Stimulated activated CD4-positive, alpha-beta T cell treated with anti-CD3 and anti-CD28 coated beads, Interleukin-4, amount 100 ng/mL, for 1 hour (primary cell): ENCODE measurements at regions not wholly inside any gene's neighbourhood (a gene's known extent, or its start where the extent isn't known, plus 50 kb on each side); places are given as distances from the start of the nearest gene placed in this dataset.

Source experiments
- DNase-seq: peaks from one replicate; pipeline ENCODE4 v3.0.0-alpha.2; 2020

DNA sequence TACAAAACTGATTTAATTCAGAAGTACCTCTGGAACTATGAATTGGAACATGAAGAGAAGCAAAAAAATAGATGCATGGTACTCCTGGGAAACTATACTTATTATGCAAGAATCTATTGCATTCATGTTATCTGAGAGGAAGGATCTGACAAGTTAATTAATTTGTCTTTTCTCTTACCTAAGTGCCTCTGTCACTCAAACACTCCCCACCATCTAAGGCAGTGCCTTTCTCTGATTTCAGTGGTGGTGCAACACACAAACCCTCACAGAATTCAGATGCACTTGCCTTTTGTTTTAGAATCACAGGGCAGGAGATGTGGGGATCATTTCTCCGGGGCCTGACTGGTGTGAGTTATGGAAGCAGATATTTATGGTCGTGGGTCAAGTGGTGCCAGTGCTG is 52.5 kb upstream of the C9orf72 start:
- no peak for DNase-seq

DNA sequence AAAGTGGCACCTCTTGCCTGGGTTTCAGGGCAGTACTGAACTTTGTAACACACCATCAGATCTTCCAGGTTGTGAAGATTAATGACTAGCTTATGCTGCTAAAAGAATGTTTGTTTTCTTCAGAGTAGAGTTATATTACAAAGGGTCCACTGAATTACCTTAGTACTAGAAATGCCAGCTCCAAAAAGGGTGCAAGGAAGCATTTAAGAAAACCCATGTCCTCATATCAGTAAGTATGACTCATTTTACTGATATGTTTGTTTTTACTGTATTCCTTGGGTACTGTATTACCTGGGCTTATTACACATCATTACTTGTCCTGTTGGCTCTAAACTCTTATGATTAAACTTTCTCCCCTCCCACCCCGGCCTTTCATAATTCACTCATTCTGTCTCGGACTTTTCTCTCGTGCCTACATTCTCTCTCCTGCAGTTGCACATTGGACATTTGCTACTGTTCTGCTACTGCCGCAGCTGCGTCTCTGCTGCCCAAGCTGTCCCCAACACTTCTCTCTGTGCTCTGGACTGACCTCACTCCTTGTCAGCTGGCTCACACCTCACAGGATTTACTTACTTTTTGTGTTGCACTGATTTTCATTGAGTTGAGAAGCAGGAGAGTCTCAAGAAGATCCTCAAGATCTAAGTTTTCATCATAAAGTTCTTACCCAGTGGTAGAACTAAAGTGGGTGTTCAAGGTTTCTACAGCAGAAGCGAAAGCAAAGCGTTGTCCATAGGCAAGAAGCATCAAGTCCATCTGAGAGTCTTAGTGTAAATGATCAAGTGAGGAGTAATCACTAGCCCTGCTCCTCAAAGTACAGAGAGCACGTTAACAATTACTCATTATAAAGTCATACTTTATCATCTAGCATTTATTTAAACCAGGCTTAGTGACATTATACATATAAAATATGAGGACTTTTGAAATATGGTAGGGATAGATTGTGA is 53.2 kb upstream of the C9orf72 start:
- no peak for DNase-seq

DNA sequence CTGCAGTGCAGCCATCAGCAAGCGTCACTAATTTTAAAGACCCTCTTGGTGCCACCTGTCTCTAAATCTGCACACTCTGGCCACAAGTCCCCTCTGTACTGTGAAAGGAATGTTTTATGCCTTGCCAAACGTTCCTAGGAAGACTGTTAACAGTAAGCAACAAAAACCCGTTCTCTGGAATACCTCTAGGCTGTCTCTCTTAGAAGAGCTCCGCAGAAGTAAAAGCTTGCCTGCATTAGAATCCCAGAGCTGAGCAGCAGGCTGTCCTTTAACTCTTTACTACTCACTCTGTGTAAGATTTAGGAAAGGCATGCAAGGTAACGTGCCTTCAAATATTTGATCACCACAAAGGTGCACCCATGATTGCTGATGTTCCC is 53.9 kb upstream of the C9orf72 start:
- DNase-seq, result no peak

- DNase-seq, result no peak
These were observed 55.0 kb upstream of the C9orf72 start for GRCh38 chr9:27628311-27628710.

DNA sequence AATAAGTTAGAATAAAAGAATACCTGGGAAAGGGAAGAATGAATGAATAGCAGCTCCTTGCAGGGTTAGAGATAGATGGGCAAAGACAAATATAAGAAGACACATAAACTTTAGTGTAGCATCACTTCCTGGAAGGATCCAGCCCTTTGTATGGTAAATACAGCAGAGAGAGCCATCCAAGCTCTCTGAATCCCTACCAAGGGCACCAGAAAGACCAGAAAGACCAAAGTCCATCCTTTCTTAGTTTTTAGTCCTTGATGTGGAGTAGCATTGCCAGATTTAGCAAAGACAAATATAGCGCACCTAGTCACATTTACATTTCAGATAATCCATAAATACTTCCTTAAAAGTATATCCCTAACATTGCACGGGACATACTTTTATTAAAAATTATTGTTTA is 56.1 kb upstream of the C9orf72 start:
- no peak for DNase-seq

DNA sequence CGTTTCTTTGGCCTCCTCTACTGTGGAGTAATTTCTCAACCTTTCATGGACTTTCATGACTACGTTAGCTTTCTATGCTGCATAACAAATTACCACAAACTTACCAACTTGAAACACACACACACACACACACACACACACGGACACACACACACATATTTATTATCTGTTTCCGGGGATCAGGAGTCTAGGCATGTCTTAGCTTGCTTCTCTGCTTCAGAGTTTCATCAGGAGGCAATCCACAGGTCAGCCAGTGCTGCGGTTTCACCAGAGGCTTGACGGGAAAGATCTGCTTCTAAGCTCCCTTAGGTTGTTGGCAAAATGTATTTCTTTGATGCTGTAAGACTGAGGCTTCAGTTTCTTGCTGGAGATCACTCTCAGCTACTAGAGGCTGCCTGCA is 59.0 kb upstream of the C9orf72 start:
- DNase-seq, result no peak

GRCh38 chr9:27633764-27634163 is 60.5 kb upstream of the C9orf72 start:
- no peak for DNase-seq

- DNase-seq, result no peak
These were observed 61.6 kb upstream of the C9orf72 start for GRCh38 chr9:27634879-27635278.

- DNase-seq, result no peak
These were observed 65.4 kb upstream of the C9orf72 start for GRCh38 chr9:27638716-27639115.

GRCh38 chr9:27645161-27645840 is 72.0 kb upstream of the C9orf72 start:
- DNase-seq, result no peak

DNA sequence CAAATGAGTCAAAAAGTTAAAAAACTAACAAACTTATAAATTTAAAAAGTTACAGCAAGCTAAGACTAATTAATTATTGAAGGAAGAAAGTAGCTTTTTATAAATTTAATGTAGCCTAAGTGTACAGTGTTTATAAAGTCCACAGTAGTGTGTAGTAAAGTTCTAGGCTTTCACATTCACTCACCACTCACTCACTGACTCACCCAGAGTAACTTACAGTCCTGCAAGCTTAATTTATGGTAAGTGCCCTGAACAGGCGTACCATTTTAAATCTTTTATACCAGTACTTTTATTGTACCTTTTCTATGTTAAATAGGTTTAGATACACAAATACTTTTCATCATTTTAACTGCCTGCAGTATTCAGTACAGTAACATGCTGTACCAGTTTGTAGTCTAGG is 80.0 kb upstream of the C9orf72 start:
- DNase-seq, result no peak

GRCh38 chr9:27653957-27654356 is 80.7 kb upstream of the C9orf72 start:
- DNase-seq, result no peak

GRCh38 chr9:27654629-27655285 is 81.5 kb upstream of the C9orf72 start:
- DNase-seq, result no peak

DNA sequence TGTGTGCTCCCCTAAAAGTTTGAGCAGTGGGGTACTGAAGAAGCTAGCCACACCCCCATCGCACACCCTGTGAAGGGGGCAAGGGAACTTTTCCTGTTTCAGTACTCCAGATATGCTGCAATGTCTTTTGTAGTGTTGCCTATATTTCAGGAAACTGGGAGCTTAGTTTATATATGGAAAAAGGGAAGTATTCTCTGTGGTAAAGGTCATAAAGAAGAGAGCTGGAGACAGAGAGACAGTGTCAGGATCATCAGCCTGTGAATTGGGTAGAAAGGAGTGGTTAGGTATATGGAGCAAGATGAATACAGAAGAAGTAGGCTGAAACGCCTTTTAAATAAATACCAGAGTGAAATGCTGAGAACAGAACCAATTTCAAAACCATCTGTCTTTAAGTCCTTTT is 82.2 kb upstream of the C9orf72 start:
- DNase-seq, result no peak

GRCh38 chr9:27659001-27659400 is 85.7 kb upstream of the C9orf72 start:
- no peak for DNase-seq

DNA sequence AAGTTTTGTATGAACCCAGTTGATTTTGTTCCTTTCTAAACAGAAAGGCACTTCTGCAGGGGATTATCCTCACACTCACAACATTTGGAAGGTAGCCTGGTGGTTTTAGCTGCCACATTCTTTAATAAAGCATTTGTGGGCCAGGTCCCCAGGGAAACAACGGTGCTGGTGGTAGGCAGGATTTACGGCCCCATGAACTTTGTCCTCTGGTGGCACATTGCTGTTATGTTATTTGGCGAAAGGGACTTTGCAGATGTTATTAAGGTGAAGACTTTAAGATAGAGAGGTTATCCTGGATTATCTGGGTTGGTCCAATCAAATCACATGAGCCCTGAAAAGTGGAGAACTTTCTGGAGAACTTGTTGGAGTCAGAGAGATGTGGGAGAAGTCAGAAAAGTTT is 86.3 kb upstream of the C9orf72 start:
- no peak for DNase-seq

DNA sequence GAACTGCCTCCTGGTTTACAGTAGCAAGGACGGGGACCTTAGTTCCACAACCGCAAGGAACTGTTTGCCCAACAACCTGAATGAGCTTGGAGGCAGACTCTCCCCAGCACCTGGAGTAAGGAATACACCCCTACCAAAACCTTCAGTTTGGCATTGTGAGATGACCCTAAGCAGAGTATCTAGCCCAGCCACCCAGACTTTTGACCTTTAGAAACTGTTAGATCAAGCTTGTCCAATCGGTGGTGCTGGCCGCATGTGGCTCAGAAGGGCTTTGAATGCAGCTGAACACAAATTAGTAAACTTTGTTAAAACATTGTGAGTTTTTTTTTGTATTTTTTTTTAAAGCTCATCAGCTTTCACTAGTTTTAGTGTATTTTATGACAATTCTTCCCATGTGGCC is 86.9 kb upstream of the C9orf72 start:
- DNase-seq, result no peak

- no peak for DNase-seq
These were observed 90.2 kb upstream of the C9orf72 start for GRCh38 chr9:27663526-27663925.

DNA sequence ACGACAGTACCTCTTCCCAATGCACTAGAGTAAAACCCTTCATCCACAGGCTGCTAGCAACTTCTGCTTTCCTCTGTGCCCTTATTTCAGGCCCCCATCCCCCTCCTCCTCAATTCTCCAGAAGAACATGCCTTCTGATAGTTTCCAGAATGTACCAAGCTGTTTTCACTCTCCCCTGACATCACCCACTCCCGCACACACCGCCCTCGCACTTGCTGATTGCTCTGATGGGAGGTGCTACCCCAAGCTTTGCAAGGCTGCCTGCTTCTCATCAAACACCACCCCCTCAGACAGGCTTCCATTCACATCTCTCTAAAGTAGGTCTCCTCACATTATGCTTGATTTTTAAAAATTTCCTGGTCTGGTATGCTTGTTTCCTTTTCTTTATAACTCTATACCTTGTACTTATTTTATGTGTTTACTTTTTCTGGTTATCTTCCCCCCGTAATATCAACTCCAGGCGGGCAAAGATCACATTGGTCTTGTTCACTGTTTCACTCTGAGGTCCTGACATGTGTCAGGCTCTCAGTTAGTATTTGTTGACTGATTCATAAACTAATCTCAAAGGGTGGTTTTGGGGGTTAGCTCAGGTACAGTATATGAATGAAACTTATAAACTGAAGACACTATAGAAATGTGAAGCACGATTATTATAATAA is 91.0 kb upstream of the C9orf72 start:
- no peak for DNase-seq

DNA sequence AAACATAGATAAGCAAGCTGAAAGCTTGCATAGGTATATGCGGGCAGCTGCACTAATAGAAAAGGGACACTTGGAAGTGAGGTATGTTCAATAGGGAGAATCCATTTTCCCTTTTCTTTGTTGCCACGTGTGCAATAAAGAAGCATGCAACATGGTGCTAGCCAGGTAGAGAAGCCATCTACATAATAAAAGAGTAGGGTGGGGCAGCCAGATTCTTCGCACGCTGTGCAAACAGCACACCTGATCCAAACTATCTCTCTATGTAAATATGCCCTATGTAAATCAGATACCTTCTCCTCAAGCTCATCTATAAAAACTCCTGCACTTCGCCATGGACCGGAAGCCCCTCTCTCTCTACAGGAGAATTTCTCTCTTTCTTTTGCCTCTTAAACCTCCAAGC is 91.9 kb upstream of the C9orf72 start:
- DNase-seq, result no peak

GRCh38 chr9:27668280-27668679 is 95.0 kb upstream of the C9orf72 start:
- no peak for DNase-seq

- DNase-seq, result no peak
These were observed 98.4 kb upstream of the C9orf72 start for GRCh38 chr9:27671636-27672035.

DNA sequence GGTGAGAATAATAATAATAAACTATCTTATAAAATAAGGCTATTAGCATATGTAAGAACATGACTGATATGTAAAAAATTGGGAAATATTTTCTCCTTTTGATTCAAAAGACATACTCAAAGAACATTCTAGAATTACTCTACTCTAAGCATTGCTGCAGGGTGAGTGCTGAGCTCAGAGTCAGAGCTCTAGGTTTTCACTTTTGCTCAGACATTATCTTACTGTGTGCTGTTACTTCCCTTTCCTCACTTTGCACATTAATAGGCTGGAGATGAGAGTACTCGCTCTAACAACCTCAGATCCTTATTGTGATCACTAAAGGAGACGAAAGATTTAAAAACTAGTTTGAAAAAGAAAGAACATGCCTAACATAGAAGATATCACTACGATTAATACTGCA is 99.4 kb upstream of the C9orf72 start:
- no peak for DNase-seq
